Stimulated activated CD8-positive, alpha-beta memory T cell treated with anti-CD3 and anti-CD28 coated beads, Interleukin-4, amount 100 ng/mL, for 1 hour (primary cell): ENCODE measurements at regions not wholly inside any gene's neighbourhood (a gene's known extent, or its start where the extent isn't known, plus 50 kb on each side); places are given as distances from the start of the nearest gene placed in this dataset.
"Not testable (repeated sequence)": the region's sequence is repeated elsewhere in the genome, so short reads cannot be mapped to it uniquely, and the experiment has no call there.

Experiments used
- DNase-seq, 2 donors: peaks; one replicate each; pipeline ENCODE4 v3.0.0-alpha.2; 2020; ENCODE audit warnings: low read depth in 2 of 2, low spot score in 1 of 2

- DNase-seq: no peak
These were observed 424.2 kb upstream of the SLC35B3 start for GRCh38 chr6:8859501-8859900.

DNA sequence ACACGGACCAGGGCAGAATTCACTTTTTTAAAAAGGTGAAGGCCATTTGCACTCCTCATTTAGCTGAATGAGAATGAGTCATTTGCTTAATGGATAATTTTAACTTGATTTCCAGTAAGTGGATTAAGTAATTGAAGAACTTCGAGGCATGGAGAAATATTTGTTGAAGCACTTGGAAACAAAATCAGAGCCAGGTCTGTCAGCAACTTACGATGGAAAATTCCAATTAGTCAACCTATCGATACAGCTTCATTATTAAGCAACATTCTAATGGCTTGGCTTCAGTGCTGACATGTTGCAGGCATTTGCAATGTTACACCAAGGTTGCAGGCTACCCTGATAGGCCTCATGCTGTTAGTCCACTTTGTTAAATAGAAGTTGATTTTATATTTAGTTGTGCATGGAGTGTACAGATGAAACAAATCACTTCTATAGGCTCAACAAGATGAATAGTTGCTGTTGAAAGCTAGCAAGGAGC, 423.5 kb upstream of the SLC35B3 start:
- no peak for DNase-seq

GRCh38 chr6:8857160-8857559, 421.8 kb upstream of the SLC35B3 start:
- no peak for DNase-seq

DNA sequence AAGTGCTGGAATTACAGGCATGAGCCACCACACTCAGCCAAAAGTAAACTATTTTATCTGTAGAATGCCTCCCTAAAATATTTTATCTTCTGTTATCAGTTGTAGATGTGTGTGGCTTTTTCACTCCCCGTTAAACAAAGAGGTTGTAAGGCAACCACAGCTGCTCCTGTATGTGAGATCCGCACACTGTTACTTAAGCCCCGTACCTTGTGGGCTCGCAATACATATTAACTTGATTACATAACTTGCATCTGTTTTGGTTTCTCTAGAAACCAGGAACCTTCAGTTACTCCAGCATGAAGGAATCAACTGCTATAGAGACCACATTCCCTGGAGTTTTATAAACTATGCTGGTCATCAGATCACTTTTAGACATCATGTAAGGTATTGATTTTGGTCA, 420.1 kb upstream of the SLC35B3 start:
- DNase-seq: no peak

GRCh38 chr6:8852332-8852731, 417.0 kb upstream of the SLC35B3 start:
- DNase-seq: no peak

DNA sequence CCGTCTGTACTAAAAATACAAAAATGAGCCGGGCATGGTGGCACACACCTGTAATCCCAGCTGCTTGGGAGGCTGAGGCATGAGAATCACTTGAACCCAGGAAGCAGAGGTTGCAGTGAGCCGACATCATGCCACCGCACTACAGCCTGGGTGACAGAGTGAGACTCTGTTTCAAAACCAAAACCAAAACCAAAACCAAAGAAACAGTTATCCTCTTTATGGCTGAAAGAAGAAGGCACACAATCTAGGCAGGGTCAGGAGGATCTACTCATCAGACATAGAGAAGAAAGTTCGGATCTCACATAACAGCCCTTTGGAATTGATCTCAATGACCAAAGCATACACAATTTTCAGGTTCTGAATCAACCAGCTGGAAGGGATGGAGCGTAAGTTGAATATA, 411.3 kb upstream of the SLC35B3 start:
- DNase-seq: not testable (repeated sequence)

- no peak for DNase-seq
These were observed 410.3 kb upstream of the SLC35B3 start for GRCh38 chr6:8845690-8846089.

- DNase-seq: no peak
These were observed 409.6 kb upstream of the SLC35B3 start for GRCh38 chr6:8844968-8845367.

DNA sequence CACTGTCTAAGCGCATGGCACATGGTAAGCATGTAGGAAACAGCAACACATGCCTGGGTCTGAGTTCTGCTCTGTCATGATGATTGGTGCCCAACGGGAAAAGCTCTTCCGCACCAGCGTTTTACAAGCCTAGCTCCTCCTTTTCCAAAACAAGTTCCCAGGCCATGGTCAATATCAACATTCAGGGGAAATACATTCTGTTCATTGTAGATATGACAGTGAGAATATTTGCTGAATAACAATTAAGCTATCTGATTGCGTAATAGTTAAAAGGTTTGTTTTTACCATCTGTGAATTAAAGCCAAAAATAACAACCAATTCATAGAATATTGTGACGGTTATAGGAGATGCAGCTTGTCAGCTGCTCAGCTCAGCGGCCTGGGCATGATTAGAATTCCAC, 404.3 kb upstream of the SLC35B3 start:
- no peak for DNase-seq

- no peak for DNase-seq
These were observed 402.0 kb upstream of the SLC35B3 start for GRCh38 chr6:8837343-8837742.

GRCh38 chr6:8832695-8833094, 397.4 kb upstream of the SLC35B3 start:
- DNase-seq: not testable (repeated sequence)

DNA sequence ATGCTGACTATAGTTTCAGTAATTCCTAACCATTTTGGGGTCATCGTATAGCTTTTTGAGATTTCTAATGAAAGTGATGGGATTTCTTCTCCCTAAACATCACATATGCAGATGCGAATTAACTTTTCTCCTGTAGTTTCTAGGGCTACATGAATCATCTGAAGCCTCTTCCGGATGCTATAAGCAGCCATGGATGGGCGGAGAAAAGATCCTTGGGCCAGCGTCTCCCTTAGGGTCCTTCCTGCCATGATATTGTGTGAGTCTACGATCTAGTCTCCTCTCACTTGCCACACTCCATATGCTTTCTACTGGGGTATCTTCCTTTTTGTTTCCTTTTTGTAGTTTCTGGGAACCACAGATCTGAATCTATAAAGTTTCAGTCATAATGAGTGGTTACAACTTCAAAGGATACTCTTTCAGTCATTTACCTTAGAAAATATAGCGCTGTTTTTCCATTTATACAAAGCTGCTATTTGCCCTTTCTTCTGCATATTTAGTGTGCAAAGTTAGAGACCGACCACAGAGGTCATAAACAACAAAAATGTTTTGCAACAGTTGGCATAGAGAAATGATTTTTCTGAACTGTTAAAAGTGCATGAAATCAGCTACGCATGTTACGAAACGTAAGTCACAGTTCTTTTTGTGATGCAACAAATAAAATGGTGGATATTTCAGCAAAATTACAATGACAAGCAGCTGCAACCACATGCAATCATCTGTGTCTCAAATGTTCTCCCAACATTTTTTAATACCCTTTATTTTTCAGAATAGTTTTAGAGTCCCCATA, 396.2 kb upstream of the SLC35B3 start:
- no peak for DNase-seq

DNA sequence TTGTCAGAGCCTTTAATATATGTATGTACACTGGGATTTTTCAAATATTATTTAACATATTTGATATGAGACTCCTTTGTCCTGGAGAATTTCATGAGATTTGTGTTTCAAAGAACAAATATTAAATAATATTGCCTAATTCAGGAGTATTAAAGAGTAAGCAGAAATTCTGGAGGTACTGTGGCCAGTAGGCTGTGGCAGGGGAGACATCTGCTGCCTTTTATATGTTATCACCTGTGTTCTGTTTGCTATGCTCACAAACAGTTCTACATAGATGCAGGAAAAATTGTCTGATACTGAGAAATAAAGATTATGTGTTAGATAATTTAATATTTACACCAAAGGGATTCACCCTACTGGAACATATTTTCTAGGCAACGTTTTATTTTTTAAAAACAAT, 395.4 kb upstream of the SLC35B3 start:
- no peak for DNase-seq

GRCh38 chr6:8829796-8830195, 394.5 kb upstream of the SLC35B3 start:
- DNase-seq: no peak

- no peak for DNase-seq
These were observed 394.0 kb upstream of the SLC35B3 start for GRCh38 chr6:8829296-8829695.

DNA sequence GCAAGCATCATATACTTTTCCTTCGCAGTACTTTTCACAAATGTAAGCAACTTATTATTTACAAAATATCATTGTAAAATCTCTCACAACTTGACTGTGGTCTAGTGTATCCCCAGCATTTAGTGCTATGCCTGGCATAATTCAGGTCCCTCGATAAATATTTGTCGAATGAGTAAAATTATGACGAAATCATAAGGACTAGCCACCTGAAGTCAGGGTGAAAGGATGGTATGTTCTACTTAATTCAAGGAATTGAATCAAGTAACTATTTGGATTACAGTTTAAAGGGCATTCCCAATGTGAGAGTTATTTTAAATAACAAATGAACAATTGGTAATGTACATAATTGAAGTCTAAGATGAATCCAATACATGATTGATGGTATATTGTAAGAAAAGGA, 393.0 kb upstream of the SLC35B3 start:
- no peak for DNase-seq

- no peak for DNase-seq
These were observed 390.4 kb upstream of the SLC35B3 start for GRCh38 chr6:8825726-8826125.

DNA sequence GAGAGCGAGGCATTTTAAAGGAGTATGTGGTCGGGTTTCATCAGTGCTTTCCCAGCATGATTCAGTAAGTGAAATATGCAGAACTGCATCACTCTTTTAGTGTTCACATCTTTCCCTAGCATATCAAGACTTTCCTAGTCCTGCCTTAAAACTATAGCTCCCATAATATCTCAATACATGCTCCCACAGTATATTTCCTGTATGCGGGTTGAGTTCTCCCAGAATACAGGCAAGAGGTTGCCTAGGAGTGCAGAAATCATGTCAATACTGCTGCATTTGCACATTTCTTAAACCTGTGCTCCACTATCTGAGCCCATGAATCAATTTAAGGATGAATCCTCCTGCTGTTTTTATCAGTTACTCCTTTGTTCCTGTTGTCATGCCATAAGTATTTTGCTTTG, 386.6 kb upstream of the SLC35B3 start:
- no peak for DNase-seq

DNA sequence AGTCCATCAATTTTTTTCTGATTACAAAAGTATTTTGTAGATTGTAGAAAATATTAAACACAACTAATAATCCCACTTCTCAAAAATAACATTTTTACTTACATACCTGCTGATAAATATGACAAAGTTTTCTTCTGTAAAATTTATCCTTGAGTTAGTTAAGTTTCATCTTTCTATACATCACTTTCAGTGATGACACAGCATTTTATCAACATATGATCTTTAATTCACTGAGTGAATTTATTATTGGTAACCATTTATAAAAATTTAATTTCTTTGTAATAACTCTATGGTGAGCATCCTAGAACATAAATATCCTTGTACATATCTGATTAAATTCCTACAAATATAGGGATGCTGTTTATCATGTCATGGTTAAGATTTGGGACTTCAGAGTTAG, 385.0 kb upstream of the SLC35B3 start:
- DNase-seq: no peak

DNA sequence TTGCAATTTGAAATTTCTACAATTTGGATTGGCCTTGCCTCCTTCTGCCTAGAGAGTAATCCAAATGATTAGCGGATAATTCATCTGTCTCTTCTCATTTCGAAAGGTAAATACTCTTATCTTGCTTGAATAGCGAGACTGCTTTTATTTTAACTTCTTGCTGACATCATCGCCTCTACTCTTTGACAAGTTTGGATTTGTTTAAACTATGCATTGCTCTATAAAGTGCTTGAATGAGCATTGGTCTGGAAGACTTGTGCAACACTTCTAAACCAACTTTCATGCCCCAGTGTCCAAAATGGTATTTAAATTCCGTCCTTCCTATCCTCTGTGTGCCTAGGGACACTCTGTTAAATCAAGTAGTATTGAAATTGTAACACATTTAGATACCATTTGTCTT, 384.1 kb upstream of the SLC35B3 start:
- DNase-seq: no peak

DNA sequence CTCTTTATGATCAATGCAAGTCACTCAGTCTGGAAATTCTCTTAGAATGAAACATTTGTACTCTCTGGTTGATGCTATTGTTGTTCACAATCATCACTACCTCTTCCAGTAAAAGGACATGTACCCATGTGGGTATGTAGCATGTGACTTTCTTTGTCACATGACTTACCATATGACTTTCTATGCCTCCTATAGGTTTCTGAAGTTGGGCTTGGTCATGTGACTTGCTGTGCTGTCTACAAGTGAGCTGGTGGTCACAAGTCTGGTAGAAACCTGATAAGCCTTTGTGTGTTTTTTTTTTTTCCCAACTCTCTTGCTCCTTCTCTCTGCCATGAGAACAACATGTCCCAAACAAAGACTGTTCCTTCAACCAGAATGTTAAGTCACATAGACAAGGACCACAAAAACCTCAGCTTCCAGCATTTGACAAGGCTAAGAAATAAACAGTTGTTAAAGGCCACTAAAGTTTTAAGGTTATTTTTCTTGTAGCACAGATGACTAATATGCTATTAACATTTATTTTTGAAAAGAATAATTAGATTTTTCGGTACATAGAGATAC, 379.2 kb upstream of the SLC35B3 start:
- DNase-seq: no peak

GRCh38 chr6:8810325-8810724, 375.0 kb upstream of the SLC35B3 start:
- DNase-seq: no peak

DNA sequence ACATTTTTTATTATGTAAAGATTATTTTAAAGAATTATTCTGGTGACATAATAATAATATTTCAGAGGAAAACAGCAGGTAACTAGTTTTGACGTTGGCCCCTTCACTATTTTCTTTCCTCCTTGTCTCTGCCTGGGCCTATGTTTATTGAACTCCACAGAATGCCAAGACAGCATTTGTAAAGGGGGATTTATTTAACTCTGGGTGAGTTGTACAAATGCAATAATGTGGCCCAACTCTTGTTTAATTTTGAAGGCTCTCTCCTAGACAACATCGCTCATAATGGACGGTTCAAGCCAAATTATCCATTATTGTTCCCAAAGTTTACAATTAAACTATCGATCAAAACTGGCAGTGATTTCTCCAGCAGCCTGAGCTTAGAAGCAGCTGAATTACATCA, 374.3 kb upstream of the SLC35B3 start:
- DNase-seq: no peak
